B cell (primary cell): ENCODE measurements at regions not wholly inside any gene's neighbourhood (a gene's known extent, or its start where the extent isn't known, plus 50 kb on each side); places are given as distances from the start of the nearest gene placed in this dataset.

Experiments used
- ATAC-seq: fragments of 200-7000 bp; cut with Tn5 transposase; one replicate; pipeline ENCODE4 v1.10.0; 2021; ENCODE audit warnings: low read depth, mild to moderate bottlenecking, moderate number of reproducible peaks, moderate library complexity
- CTCF ChIA-PET: fragments of 350-600 bp; sonication (Branson Sonifier 250); formaldehyde crosslinking; loops from one replicate; lab custom pipeline; 2021; ENCODE audit warnings: antibody characterized with exemption, inconsistent platforms; lab: Charles Lee
- POLR2A ChIA-PET: fragments of 350-600 bp; sonication (Branson Sonifier 250); formaldehyde crosslinking; loops from one replicate; lab custom pipeline; 2021; ENCODE audit warnings: antibody characterized with exemption; lab: Charles Lee
- DNase-seq: peaks from one replicate; pipeline ENCODE4 v3.0.0; 2013
- H2AFZ ChIP-seq: 2 replicates; pipeline ENCODE4 v1.6.1; 2012; ENCODE audit warnings: mild to moderate bottlenecking, low read depth, low read length; ENCODE audit not compliant: insufficient read depth, poor library complexity, severe bottlenecking
- H3K27ac ChIP-seq, 2 donors: 1 replicate in 1 of 2; 2 replicates in 1 of 2; pipeline ENCODE4 v1.5.1; 2012 to 2013; ENCODE audit warnings: low read length in 2 of 2, mild to moderate bottlenecking in 2 of 2, moderate library complexity in 1 of 2
- H3K27me3 ChIP-seq, 4 experiments: fragments of 200-600 bp in 1 of 4; sonication (generic) in 1 of 4; replicated peaks in 1 of 4; 1 replicate in 2 of 4; 2 replicates in 2 of 4; pipeline versions ENCODE4 v1.6.1 to v1.7.0; 2013 to 2016; ENCODE audit warnings: low read length in 3 of 4, mild to moderate bottlenecking in 2 of 4, mixed read lengths in 1 of 4, moderate library complexity in 1 of 4; ENCODE audit not compliant: insufficient read depth in 4 of 4, control insufficient read depth in 3 of 4; ENCODE audit errors: control extremely low read depth in 1 of 4
- H3K36me3 ChIP-seq, 2 experiments: replicated peaks in 1 of 2; 1 replicate in 1 of 2; 2 replicates in 1 of 2; pipeline versions ENCODE4 v1.6.1 to v1.7.1; 2013; ENCODE audit warnings: low read length in 1 of 2; ENCODE audit not compliant: insufficient read depth in 2 of 2, control insufficient read depth in 1 of 2; ENCODE audit errors: control extremely low read depth in 1 of 2, extremely low read depth in 1 of 2
- H3K4me1 ChIP-seq, 2 donors: fragments of 200-600 bp in 1 of 2; sonication (generic) in 1 of 2; 1 replicate in 1 of 2; 2 replicates in 1 of 2; pipeline versions ENCODE4 v1.5.1 to v1.6.1; 2013 to 2017; ENCODE audit warnings: low read length in 2 of 2; ENCODE audit not compliant: control insufficient read depth in 2 of 2, insufficient read depth in 2 of 2
- H3K4me2 ChIP-seq: replicated peaks from 2 replicates; pipeline ENCODE3; 2012; ENCODE audit warnings: mild to moderate bottlenecking, low read depth, low read length; ENCODE audit not compliant: poor library complexity, severe bottlenecking
- H3K4me3 ChIP-seq, 5 experiments: fragments of 200-600 bp in 1 of 5; sonication (generic) in 1 of 5; 1 replicate in 3 of 5; 2 replicates in 2 of 5; pipeline versions ENCODE4 v1.5.1 to v1.7.0; 2011 to 2016; ENCODE audit warnings: low read length in 4 of 5, mild to moderate bottlenecking in 4 of 5, low read depth in 2 of 5, control low read depth in 1 of 5, moderate library complexity in 1 of 5; ENCODE audit not compliant: insufficient read depth in 1 of 5; ENCODE audit errors: control extremely low read depth in 1 of 5, extremely low read depth in 1 of 5
- H3K79me2 ChIP-seq: fragments of 200-600 bp; sonication (generic); one replicate; pipeline ENCODE4 v1.6.0; 2016; ENCODE audit warnings: low read length; ENCODE audit not compliant: control insufficient read depth, insufficient read depth
- H3K9ac ChIP-seq: fragments of 200-600 bp; sonication (generic); 2 replicates; pipeline ENCODE4 v1.6.1; 2017; ENCODE audit warnings: mild to moderate bottlenecking, low read length, moderate library complexity
- H3K9me3 ChIP-seq, 3 donors: one replicate each; pipeline versions ENCODE4 v1.6.1 to v1.7.1; 2013; ENCODE audit warnings: low read length in 2 of 3; ENCODE audit not compliant: control insufficient read depth in 2 of 3, insufficient read depth in 1 of 3; ENCODE audit errors: control extremely low read depth in 1 of 3
- H4K20me1 ChIP-seq: 2 replicates; pipeline ENCODE4 v1.6.0; 2012; ENCODE audit warnings: mild to moderate bottlenecking, low read length; ENCODE audit not compliant: insufficient read depth, control insufficient read depth, poor library complexity, severe bottlenecking
- H3K27ac Mint-ChIP-seq: one replicate; pipeline ENCODE4 v1.8.0; 2021; ENCODE audit warnings: mixed read lengths
- H3K27me3 Mint-ChIP-seq: one replicate; pipeline ENCODE4 v1.8.0; 2021; ENCODE audit warnings: mixed read lengths
- H3K4me1 Mint-ChIP-seq: one replicate; pipeline ENCODE4 v1.8.0; 2021; ENCODE audit warnings: mixed read lengths
- H3K4me3 Mint-ChIP-seq: one replicate; pipeline ENCODE4 v1.8.0; 2021; ENCODE audit warnings: mixed read lengths
- H3K9me3 Mint-ChIP-seq: one replicate; pipeline ENCODE4 v1.8.0; 2022; ENCODE audit warnings: mixed read lengths; ENCODE audit not compliant: insufficient read depth
- EZH2 ChIP-seq: IDR thresholded peaks from 2 replicates; pipeline ENCODE4 v1.6.1; 2012; ENCODE audit warnings: borderline replicate concordance, low read depth, mild to moderate bottlenecking, moderate library complexity, low read length; ENCODE audit not compliant: insufficient read depth, poor library complexity, severe bottlenecking
- WGBS: methylation state at CpG from one replicate; pipeline ENCODE4 v1.1.5; 2013; ENCODE audit warnings: missing lambda C conversion rate; ENCODE audit not compliant: insufficient coverage; 5-methylcytosine and 5-hydroxymethylcytosine counted together
- intact Hi-C: fragments of 100-400 bp; cut with micrococcal nuclease; formaldehyde crosslinking; loops from one replicate; pipeline ENCODE4 v1.10.0; 2022
- TF ChIP-seq, protein P1 (sequence below): fragments of 200-600 bp; IDR thresholded peaks from one replicate; pipeline ENCODE4 v1.8.0; 2022; ENCODE audit warnings: antibody characterized with exemption, mild to moderate bottlenecking

DNA sequence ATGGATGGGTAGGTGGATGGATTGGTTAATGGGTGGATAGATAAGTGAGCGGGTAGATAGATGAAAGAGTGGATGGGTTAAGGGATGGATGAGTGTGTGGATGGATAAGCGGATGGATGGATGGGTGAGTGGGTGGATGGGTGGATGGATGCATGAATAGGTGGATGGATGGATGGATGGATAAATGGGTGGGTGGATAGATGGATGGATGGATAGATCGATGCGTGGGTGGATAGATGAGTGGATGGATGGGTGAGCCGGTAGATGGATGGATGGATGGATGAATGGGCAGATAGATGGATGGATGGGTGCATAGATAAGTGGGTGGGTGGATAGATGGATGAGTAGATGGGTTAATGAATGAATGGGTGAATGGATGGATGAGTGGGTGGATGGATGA is 90.9 kb downstream of the CPZ start:
- no peak for DNase-seq

DNA sequence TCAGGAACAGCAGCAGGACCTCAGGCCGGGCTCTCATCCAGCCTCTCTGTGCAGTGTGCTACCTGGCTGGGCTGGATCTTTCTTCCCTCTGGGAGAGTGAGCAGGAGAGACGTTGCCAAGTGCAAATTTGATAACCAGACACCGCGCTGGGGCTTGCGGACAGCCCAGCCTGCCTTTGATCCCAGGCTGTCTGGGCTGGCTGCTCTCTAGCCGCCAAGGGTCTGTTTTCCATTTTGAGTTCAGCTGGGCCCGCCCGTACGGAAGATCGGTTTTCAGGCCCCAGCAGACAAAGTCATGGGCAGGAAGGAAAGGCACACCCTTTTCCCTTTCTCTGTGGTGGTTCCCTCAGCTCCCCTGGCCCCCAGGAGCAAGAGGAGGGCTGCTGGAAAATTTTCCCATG is 90.2 kb downstream of the CPZ start:
- Histone ChIP-seq H3K9ac (no peak overlapping the region), H3K4me1 (no peaks in the 10 kb centered on the region), H4K20me1 (no peaks in the 10 kb centered on the region), H3K4me2 (no peak overlapping the region), H3K9me3 (peaks cover 0 to 15% (median 0%) of the 10 kb centered on the region in 3 donors), H3K79me2 (no peaks in the 10 kb centered on the region), H3K27me3 (no peaks in the 10 kb centered on the region), H3K27ac (no peak overlapping the region), H3K36me3 (no peaks in the 10 kb centered on the region), H3K4me3 (no peak overlapping the region), H2AFZ (no peak overlapping the region)
- no peak for ATAC-seq
- H3K27ac Mint-ChIP-seq: no peak overlapping the region
- no peak overlapping the region for H3K4me3 Mint-ChIP-seq
- no peak for TF ChIP-seq EZH2
- TF ChIP-seq, protein P1, sequence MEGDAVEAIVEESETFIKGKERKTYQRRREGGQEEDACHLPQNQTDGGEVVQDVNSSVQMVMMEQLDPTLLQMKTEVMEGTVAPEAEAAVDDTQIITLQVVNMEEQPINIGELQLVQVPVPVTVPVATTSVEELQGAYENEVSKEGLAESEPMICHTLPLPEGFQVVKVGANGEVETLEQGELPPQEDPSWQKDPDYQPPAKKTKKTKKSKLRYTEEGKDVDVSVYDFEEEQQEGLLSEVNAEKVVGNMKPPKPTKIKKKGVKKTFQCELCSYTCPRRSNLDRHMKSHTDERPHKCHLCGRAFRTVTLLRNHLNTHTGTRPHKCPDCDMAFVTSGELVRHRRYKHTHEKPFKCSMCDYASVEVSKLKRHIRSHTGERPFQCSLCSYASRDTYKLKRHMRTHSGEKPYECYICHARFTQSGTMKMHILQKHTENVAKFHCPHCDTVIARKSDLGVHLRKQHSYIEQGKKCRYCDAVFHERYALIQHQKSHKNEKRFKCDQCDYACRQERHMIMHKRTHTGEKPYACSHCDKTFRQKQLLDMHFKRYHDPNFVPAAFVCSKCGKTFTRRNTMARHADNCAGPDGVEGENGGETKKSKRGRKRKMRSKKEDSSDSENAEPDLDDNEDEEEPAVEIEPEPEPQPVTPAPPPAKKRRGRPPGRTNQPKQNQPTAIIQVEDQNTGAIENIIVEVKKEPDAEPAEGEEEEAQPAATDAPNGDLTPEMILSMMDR: no peak
- peaks cover 6% of the 10 kb centered on the region for H3K27me3 Mint-ChIP-seq
- 59% methylated on average over 10 of the region's 10 CpGs for WGBS
- ChIA-PET CTCF (no interaction called here), POLR2A (no interaction called here)
- no peaks in the 10 kb centered on the region for H3K4me1 Mint-ChIP-seq
- intact Hi-C loops: no loop called here
- no peaks in the 10 kb centered on the region for H3K9me3 Mint-ChIP-seq
- DNase-seq: no peak

More for the DNA sequence above, 90.9 kb downstream of the CPZ start:
- no peaks in the 10 kb centered on the region for H3K79me2 ChIP-seq
- ATAC-seq: no peak
- WGBS: 96% methylated on average over 5 of the region's 5 CpGs
- H3K4me2 ChIP-seq: no peak overlapping the region
- H3K9me3 Mint-ChIP-seq: no peaks in the 10 kb centered on the region
- peaks cover 0 to 21% (median 0%) of the 10 kb centered on the region in 3 donors for H3K9me3 ChIP-seq
- intact Hi-C loops: no loop called here
- peaks cover 6% of the 10 kb centered on the region for H3K27me3 Mint-ChIP-seq
- H2AFZ ChIP-seq: no peak overlapping the region
- no peak overlapping the region for H3K27ac ChIP-seq
- H3K4me3 Mint-ChIP-seq: no peak overlapping the region
- no peaks in the 10 kb centered on the region for H3K4me1 Mint-ChIP-seq
- H3K4me1 ChIP-seq: no peaks in the 10 kb centered on the region
- no peak overlapping the region for H3K27ac Mint-ChIP-seq
- no peaks in the 10 kb centered on the region for H3K27me3 ChIP-seq
- H3K9ac ChIP-seq: no peak overlapping the region
- ChIA-PET POLR2A (no interaction called here), CTCF (no interaction called here)
- no peaks in the 10 kb centered on the region for H3K36me3 ChIP-seq
- no peak for TF ChIP-seq EZH2
- TF ChIP-seq, protein P1: no peak
- H4K20me1 ChIP-seq: no peaks in the 10 kb centered on the region
- H3K4me3 ChIP-seq: no peak overlapping the region
